Retinal pigment epithelial cell (primary cell): ENCODE measurements at regions not wholly inside any gene's neighbourhood (a gene's known extent, or its start where the extent isn't known, plus 50 kb on each side); places are given as distances from the start of the nearest gene placed in this dataset.

ENCODE experiments used
- DNase-seq: peaks from one replicate; pipeline ENCODE4 v3.0.0-alpha.2; 2010; ENCODE audit warnings: low read depth
- H3K4me3 ChIP-seq: 2 replicates; pipeline ENCODE4 v1.5.1; 2011; ENCODE audit warnings: mild to moderate bottlenecking, low read length, control low read depth, moderate library complexity
- TF ChIP-seq, protein P1 (sequence below): conservative IDR thresholded peaks from 2 replicates; pipeline ENCODE4 v1.5.1; 2011; ENCODE audit warnings: low read depth, low read length, control low read depth, inconsistent platforms

DNA sequence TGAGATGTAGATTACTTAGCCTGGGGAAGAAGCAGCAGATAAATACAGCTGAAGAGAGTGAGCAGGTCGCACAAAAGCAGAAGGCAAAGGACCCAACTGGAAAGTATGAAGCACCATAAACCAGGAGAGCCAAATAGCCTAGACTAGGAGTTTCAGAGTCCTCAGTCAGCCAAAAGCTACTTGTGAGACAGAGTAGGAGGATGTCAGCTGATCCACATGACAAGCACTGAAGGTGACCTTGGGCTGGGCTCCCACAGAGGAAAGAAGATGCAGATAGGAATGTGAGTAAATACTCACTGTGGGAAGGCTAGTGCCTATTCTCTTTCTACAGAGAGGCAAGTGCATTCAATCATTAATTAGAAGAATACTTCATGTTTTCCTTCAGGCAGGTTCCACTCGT lies 274.0 kb upstream of the POU3F2 start:
- TF ChIP-seq, protein P1, sequence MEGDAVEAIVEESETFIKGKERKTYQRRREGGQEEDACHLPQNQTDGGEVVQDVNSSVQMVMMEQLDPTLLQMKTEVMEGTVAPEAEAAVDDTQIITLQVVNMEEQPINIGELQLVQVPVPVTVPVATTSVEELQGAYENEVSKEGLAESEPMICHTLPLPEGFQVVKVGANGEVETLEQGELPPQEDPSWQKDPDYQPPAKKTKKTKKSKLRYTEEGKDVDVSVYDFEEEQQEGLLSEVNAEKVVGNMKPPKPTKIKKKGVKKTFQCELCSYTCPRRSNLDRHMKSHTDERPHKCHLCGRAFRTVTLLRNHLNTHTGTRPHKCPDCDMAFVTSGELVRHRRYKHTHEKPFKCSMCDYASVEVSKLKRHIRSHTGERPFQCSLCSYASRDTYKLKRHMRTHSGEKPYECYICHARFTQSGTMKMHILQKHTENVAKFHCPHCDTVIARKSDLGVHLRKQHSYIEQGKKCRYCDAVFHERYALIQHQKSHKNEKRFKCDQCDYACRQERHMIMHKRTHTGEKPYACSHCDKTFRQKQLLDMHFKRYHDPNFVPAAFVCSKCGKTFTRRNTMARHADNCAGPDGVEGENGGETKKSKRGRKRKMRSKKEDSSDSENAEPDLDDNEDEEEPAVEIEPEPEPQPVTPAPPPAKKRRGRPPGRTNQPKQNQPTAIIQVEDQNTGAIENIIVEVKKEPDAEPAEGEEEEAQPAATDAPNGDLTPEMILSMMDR, result no peak
- no peak overlapping the region for H3K4me3 ChIP-seq
- no peak for DNase-seq

DNA sequence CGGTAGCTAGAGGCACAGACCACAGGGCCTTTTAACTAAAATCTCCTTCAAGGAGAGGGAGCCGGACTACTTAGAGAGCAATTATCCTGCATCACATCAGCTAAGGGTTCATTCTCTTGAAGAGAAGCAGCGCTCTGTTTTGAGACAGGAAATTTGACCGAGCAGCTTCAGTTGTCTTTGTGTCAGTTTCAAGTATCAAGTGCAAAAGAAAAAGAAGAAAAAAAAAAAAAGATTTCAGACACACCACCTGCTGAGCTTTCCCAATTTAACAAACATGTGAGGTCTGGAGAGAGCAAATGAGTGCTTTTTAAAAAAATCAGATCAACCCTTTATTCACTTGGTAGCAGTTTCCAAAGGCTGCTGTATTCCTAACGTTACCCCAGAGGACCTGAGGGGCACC lies 273.5 kb upstream of the POU3F2 start:
- H3K4me3 ChIP-seq, result no peak overlapping the region
- TF ChIP-seq, protein P1, result no peak
- DNase-seq, result no peak

DNA sequence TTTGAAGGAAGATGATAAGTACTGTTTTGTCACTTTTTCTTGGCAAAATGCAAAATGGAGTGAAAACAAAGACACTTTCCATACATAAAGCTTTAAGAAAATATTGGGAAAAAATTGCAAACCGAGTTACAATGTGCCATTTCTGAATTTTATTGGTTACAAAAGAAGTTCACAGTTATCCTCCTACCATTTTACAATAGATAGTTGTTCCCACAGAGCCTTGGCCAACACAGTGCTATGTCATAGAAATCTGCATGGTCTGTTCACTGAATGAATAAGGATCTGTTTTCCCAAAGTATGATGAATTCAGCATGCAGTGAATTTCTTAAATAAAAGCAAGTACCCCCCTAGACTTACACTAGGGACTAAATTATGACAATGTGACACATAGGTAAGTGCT lies 268.2 kb upstream of the POU3F2 start:
- TF ChIP-seq, protein P1, result no peak
- no peak overlapping the region for H3K4me3 ChIP-seq
- DNase-seq, result no peak

DNA sequence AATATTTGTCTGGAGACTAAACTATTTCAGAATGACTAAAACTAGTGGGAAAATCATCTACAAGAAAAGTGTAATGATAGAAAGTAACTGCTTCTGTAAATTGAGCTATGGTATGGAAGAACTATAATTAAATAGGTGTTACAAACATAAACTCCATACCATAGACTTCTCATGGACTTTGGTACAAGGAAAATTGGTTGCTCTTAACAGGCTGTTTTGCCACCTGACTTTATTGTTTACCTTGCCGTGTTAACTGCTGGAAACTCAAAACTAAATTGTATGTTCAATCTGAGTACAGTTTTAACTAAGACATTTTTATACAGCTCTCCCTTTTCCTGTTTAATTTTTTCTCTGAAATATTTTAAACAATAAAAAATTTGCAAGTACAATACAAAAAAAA lies 261.8 kb upstream of the POU3F2 start:
- TF ChIP-seq, protein P1, result no peak
- no peak overlapping the region for H3K4me3 ChIP-seq
- no peak for DNase-seq

DNA sequence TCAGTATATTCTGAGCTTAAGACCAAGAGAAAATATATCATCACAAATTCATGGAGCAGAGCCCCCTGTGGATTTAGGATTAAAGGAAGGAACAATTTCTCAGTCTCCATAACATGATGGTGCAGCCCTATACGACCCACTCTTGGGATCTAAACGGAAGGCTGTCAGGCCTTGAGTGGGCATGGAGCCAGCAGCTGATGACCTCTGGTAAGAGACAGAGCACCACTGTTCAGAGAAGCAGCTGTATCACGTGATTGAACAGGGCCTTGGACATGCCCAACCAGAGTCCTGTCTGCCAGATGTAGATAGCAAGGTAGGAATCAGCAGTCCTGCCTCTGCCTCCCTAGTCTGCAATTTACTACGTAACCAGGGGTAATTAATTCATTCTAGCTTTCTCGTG lies 259.4 kb upstream of the POU3F2 start:
- no peak for DNase-seq
- TF ChIP-seq, protein P1, result no peak
- no peak overlapping the region for H3K4me3 ChIP-seq

DNA sequence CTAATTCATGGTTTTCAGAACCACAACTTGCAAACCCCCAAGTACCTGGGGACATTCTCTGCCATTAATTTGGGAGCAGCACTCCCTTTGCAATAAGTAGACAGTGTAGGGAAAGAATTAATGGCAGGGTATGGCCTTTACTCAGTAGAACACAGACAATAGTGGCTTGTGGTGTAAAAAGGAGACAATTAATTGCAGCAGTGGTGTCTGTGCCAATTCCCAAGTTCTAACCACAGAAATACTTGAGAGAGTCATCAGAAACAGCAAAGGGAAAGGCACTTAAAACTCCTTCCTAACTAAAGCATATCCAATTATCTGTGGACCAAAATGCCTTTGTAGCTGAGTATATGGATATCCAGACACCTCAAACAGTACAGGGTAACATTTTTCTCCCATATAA lies 257.6 kb upstream of the POU3F2 start:
- TF ChIP-seq, protein P1, result no peak
- no peak for DNase-seq
- H3K4me3 ChIP-seq, result no peak overlapping the region

DNA sequence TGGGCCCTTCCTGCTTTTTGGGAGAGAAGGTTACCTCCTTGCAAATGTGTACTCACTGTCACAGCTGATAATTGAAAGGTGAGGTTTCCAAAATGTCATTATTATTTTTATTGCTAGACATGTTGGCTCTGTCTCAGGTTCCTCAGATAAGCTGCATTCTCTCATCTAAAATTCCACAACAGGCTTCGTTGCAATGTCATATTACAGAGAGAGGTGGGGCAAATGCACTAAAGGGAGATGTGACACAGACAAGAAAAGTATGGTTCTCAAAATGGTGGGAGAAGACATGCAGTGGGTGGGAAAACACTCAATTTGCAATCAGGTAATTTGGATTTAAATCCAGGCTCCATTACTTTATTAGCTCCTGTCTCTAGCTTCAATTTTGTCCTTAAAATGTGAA lies 256.4 kb upstream of the POU3F2 start:
- H3K4me3 ChIP-seq, result no peak overlapping the region
- no peak for DNase-seq
- TF ChIP-seq, protein P1, result no peak
